GM21737 (cell line): ENCODE measurements at regions not wholly inside any gene's neighbourhood (a gene's known extent, or its start where the extent isn't known, plus 50 kb on each side); places are given as distances from the start of the nearest gene placed in this dataset.

ENCODE experiments used
- ATAC-seq: cut with Tn5 transposase; IDR thresholded peaks from one replicate; pipeline ENCODE4 v1.9.1; 2021; ENCODE audit warnings: mild to moderate bottlenecking, moderate library complexity; ENCODE audit not compliant: unreplicated experiment

- no peak for ATAC-seq
Measured at GRCh38 chr2:176592216-176592615, 323.0 kb downstream of the MTX2 start.

GRCh38 chr2:176595986-176596385 lies 326.7 kb downstream of the MTX2 start:
- ATAC-seq = no peak

GRCh38 chr2:176597916-176598315 lies 328.7 kb downstream of the MTX2 start:
- ATAC-seq = no peak

GRCh38 chr2:176598351-176598750 lies 329.1 kb downstream of the MTX2 start:
- no peak for ATAC-seq

- ATAC-seq = no peak
Measured at GRCh38 chr2:176599796-176600485, 330.7 kb downstream of the MTX2 start.

GRCh38 chr2:176601066-176601465 lies 331.8 kb downstream of the MTX2 start:
- no peak for ATAC-seq

- ATAC-seq = no peak
Measured at GRCh38 chr2:176612036-176612435, 342.8 kb downstream of the MTX2 start.

- no peak for ATAC-seq
Measured at GRCh38 chr2:176612736-176613135, 343.5 kb downstream of the MTX2 start.

- no peak for ATAC-seq
Measured at GRCh38 chr2:176613323-176613987, 344.2 kb downstream of the MTX2 start.

- ATAC-seq = no peak
Measured at GRCh38 chr2:176614049-176614448, 344.8 kb downstream of the MTX2 start.

- no peak for ATAC-seq
Measured at GRCh38 chr2:176614930-176615329, 345.7 kb downstream of the MTX2 start.

- ATAC-seq = no peak
Measured at GRCh38 chr2:176619504-176619903, 350.3 kb downstream of the MTX2 start.

GRCh38 chr2:176621350-176621749 lies 352.1 kb downstream of the MTX2 start:
- no peak for ATAC-seq

- no peak for ATAC-seq
Measured at GRCh38 chr2:176622792-176623191, 353.6 kb downstream of the MTX2 start.

- ATAC-seq = no peak
Measured at GRCh38 chr2:176626796-176627195, 357.6 kb downstream of the MTX2 start.

GRCh38 chr2:176628438-176628837 lies 359.2 kb downstream of the MTX2 start:
- no peak for ATAC-seq

GRCh38 chr2:176633754-176634153 lies 364.5 kb downstream of the MTX2 start:
- no peak for ATAC-seq

GRCh38 chr2:176636401-176636800 lies 367.2 kb downstream of the MTX2 start:
- ATAC-seq = no peak

- no peak for ATAC-seq
Measured at GRCh38 chr2:176637142-176637485, 367.9 kb downstream of the MTX2 start.

- ATAC-seq = peak; percentile 32
Measured at GRCh38 chr2:176637486-176638166, 368.4 kb downstream of the MTX2 start.

GRCh38 chr2:176638167-176639015 lies 369.1 kb downstream of the MTX2 start:
- peak; percentile 73 for ATAC-seq
